ENCODE measurements at regions not wholly inside any gene's neighbourhood (a gene's known extent, or its start where the extent isn't known, plus 50 kb on each side); places are given as distances from the start of the nearest gene placed in this dataset.

DNA sequence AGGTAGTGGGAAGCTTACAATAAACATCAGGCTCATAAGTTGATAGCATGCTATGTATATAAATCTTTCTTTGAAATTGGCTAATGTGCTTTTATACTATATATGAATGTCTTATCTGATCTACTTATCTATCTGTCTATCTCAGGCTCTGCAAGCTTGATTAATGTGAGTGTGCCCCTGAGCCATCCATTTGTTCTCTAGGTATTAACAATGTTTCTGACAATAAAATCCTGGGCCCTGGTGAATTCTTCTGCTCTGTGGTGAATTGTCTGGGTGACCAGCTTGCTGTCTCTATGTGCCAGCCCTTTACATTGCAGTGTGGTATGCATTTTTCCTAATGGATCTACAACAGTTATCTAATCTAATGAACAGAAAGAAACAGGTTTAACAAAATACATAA is 295.9 kb downstream of the HRH4 start:
- no peak overlapping the region for H3K27ac ChIP-seq
- TF ChIP-seq, protein P1, sequence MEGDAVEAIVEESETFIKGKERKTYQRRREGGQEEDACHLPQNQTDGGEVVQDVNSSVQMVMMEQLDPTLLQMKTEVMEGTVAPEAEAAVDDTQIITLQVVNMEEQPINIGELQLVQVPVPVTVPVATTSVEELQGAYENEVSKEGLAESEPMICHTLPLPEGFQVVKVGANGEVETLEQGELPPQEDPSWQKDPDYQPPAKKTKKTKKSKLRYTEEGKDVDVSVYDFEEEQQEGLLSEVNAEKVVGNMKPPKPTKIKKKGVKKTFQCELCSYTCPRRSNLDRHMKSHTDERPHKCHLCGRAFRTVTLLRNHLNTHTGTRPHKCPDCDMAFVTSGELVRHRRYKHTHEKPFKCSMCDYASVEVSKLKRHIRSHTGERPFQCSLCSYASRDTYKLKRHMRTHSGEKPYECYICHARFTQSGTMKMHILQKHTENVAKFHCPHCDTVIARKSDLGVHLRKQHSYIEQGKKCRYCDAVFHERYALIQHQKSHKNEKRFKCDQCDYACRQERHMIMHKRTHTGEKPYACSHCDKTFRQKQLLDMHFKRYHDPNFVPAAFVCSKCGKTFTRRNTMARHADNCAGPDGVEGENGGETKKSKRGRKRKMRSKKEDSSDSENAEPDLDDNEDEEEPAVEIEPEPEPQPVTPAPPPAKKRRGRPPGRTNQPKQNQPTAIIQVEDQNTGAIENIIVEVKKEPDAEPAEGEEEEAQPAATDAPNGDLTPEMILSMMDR (conservative IDR thresholded peaks at IDR 0.05) = no peak
- TF ChIP-seq ZFX (IDR thresholded peaks at IDR 0.05) = no peak

DNA sequence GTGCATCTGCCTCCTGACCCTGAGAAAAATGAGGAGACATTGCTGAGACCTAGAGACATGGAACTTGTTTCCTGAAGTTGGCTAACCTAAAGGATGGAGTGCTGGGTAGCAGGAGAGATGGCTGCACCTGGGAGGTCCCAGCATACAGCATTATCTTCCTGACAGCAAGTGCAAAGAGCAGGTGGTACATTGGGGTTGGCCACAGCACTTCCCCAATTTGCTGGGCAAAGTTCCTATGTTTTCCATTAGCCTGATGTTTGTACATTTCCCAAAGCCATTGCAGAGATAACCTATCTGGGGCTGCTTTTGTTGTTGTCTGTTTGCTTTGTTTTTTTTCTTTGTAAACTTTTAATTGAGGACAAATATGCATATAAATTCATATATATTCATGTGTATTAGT is 296.7 kb downstream of the HRH4 start:
- H3K27ac ChIP-seq = no peak overlapping the region
- TF ChIP-seq ZFX (IDR thresholded peaks at IDR 0.05) = no peak
- TF ChIP-seq, protein P1 (conservative IDR thresholded peaks at IDR 0.05) = no peak

DNA sequence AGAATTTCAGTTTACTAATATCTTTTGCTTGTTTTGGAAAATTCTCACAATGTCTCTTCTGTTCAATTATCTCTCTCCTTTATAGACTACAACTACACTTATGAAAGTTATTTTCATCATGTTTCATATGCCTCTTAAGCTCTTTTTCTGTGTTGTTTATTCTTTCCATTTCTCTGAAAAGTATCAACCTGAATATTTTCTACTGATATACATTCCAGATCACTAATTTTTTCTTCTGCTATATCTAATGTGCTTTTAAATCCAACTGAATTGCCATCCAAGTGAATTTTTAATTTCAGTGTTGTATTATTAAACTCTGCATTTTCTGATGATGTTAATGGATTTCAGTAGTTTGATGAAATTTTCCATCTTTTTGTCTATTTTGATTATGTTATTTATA is 301.3 kb downstream of the HRH4 start:
- TF ChIP-seq, protein P1 (conservative IDR thresholded peaks at IDR 0.05) = no peak
- TF ChIP-seq ZFX (IDR thresholded peaks at IDR 0.05) = no peak
- H3K27ac ChIP-seq = no peak overlapping the region

DNA sequence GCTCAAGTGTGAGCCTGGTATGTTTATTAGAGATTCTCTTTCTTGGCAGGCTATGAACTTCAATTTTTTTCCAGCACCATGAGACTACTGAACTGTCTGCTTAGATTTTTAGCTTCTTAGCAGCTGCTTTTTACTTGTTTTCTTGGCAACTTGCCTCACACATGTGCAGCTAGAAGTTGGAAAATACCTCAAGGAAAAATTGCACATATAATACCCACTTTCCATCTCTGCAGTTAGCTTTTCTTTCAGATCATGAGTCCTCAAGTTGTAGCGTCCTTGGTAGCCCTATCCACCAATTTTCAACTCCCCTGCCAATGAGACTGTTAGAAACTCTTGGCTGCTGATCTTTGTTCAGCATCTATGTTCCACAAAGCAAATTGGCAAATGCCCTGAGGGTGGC is 302.1 kb downstream of the HRH4 start:
- H3K27ac ChIP-seq = no peak overlapping the region
- TF ChIP-seq ZFX (IDR thresholded peaks at IDR 0.05) = no peak
- TF ChIP-seq, protein P1 (conservative IDR thresholded peaks at IDR 0.05) = no peak

DNA sequence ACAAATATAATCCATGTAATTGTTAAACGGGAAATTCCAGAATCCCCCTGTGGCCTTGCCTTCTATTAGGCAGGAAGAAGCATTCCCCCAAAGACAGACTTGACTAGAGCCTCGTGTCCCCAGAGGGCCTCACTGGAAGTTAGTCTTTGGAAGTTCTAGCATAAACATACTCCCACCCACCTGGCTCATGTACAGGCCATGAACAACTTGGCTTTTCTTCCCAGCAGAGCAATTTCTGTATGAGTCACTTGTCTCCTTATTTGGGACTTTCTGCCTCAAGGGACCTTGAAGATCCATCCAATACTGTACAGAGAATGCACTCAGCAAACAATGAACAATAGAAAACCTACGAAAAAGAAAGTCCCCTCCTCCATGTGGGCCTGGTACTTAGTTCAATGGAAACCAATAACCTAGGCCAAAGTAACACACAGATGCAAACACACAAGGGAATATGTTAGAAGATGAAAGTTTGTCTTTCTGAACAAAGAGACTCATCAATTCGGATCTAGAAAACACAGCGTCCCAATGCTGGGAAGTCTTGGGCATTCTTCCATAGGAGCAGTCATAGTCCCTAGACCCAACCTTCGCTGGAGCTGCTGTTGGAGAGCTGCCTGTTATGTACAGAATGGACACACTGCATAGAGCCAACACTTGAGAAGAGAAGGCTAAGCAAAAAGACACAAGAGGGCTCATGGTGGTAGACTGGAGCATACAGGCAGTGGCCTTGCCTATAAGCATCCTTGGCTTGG is 303.5 kb downstream of the HRH4 start:
- H3K27ac ChIP-seq = no peak overlapping the region
- TF ChIP-seq, protein P1 (conservative IDR thresholded peaks at IDR 0.05) = no peak
- TF ChIP-seq ZFX (IDR thresholded peaks at IDR 0.05) = no peak

DNA sequence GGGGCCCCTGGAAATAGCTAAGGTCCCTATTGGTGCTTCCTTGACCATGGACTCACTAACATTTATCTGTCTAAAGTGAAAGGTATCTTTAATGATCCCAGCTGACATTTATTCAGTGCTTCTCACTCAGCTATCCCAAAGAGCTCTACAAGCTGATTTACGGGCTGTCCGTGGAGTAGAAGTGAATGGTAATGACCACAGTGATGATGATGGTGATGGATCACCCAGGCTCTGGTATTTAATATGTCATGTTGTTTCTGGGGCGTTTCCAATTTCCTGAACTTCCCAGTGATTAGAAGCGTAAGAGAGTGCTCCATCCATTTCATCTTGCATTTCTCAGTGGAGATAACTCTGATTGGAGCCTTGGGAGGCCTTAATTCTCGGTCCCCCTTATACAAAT is 304.3 kb downstream of the HRH4 start:
- H3K27ac ChIP-seq = no peak overlapping the region

DNA sequence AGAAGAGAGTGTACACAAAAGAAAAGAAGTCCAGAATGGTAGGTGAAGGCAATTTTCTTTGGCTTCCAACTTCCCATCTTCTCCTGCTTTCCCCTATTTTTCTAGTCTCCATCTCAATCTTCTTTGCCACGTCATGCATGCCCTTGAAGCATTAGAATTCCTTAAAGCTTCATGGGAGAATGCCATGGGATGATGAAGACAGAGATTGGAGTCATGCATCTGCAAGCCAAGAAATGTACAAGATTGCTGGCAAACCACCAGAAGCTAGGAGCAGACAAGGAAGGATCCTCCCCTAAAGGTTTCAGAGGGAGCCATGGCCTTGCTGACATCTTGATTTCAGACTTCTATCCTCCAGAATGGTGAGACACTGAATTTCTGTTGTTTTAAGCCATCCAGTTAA is 305.9 kb downstream of the HRH4 start:
- H3K27ac ChIP-seq = no peak overlapping the region
- TF ChIP-seq, protein P1 (conservative IDR thresholded peaks at IDR 0.05) = no peak
- no peak for TF ChIP-seq ZFX (IDR thresholded peaks at IDR 0.05)

More for the DNA sequence above, 304.3 kb downstream of the HRH4 start:
- TF ChIP-seq, protein P1 (conservative IDR thresholded peaks at IDR 0.05) = no peak
- TF ChIP-seq ZFX (IDR thresholded peaks at IDR 0.05) = no peak
